ENCODE measurements at regions not wholly inside any gene's neighbourhood (a gene's known extent, or its start where the extent isn't known, plus 50 kb on each side); places are given as distances from the start of the nearest gene placed in this dataset.
"Not testable (repeated sequence)": the region's sequence is repeated elsewhere in the genome, so short reads cannot be mapped to it uniquely, and the experiment has no call there.

DNA sequence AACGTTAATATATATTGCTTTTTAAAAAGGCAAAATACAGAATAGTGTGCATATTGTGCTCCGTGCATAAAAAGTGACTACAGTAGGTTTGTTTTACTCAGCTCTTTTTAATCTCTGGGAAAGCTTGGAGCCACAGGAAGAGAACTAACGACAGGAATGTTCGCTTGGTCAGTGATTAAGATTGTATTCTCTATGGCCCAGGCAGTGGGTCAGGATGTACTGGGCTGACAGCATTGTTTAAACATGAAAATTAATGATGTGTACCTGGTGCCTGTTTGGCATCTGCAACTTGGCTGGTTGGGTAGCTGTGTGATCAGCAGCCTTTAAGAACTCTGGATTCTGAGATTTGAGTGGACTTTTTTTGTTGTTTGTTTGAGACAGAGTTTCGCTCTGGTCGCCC, 85.3 kb downstream of the SPATA31A6 start:
- H3K27ac ChIP-seq (ENCODE audit: insufficient read depth, low read depth, low read length); CTCF ChIA-PET; H3K4me2 ChIP-seq (ENCODE audit: insufficient read depth, low read length); BruUV-seq (replicated peaks); H3K9ac ChIP-seq (replicated peaks; ENCODE audit: extremely low read depth, insufficient read depth, low read length); POLR2A ChIA-PET; H3K36me3 ChIP-seq (ENCODE audit: control insufficient read depth in 2 of 2, extremely low read depth in 1 of 2, insufficient read depth in 2 of 2, low read length in 2 of 2); H4K20me1 ChIP-seq (replicated peaks; ENCODE audit: control insufficient read depth, extremely low read depth, insufficient read depth, low read length); H3K27me3 ChIP-seq (ENCODE audit: control insufficient read depth in 2 of 2, insufficient read depth in 2 of 2, low read length in 2 of 2); H3K9me3 ChIP-seq (replicated peaks; ENCODE audit: control insufficient read depth, insufficient read depth, low read length); FAIRE-seq; H3K79me2 ChIP-seq (ENCODE audit: control insufficient read depth, insufficient read depth, low read length); H3K4me1 ChIP-seq (ENCODE audit: control insufficient read depth, extremely low read depth, insufficient read depth, low read length); dilution Hi-C loops (cut with MboI; ENCODE audit: extremely low pct_ligation_motif_present, low sequenced_read_pairs); intact Hi-C loops (cut with micrococcal nuclease); H3K4me3 ChIP-seq (replicated peaks in 1 of 3; ENCODE audit: insufficient read depth in 1 of 3, low read depth in 1 of 3, low read length in 3 of 3); H3K9me1 ChIP-seq (replicated peaks; ENCODE audit: control insufficient read depth, extremely low read depth, insufficient read depth, low read length): not testable (repeated sequence)
- peak; percentile 91 for DNase-seq (ENCODE audit: low read depth, low spot score)
- H2AFZ ChIP-seq (ENCODE audit: low read depth, low read length) = peak overlapping the region; percentile 2

- H3K9me3 ChIP-seq (replicated peaks; ENCODE audit: control insufficient read depth, insufficient read depth, low read length); dilution Hi-C loops (cut with MboI; ENCODE audit: extremely low pct_ligation_motif_present, low sequenced_read_pairs); H3K9ac ChIP-seq (replicated peaks; ENCODE audit: extremely low read depth, insufficient read depth, low read length); H3K36me3 ChIP-seq (ENCODE audit: control insufficient read depth in 2 of 2, extremely low read depth in 1 of 2, insufficient read depth in 2 of 2, low read length in 2 of 2); H3K4me1 ChIP-seq (ENCODE audit: control insufficient read depth, extremely low read depth, insufficient read depth, low read length); H3K79me2 ChIP-seq (ENCODE audit: control insufficient read depth, insufficient read depth, low read length); H3K4me2 ChIP-seq (ENCODE audit: insufficient read depth, low read length); H2AFZ ChIP-seq (ENCODE audit: low read depth, low read length); intact Hi-C loops (cut with micrococcal nuclease); POLR2A ChIA-PET; DNase-seq (ENCODE audit: low read depth, low spot score); H3K27ac ChIP-seq (ENCODE audit: insufficient read depth, low read depth, low read length); H3K27me3 ChIP-seq (ENCODE audit: control insufficient read depth in 2 of 2, insufficient read depth in 2 of 2, low read length in 2 of 2); FAIRE-seq; H3K9me1 ChIP-seq (replicated peaks; ENCODE audit: control insufficient read depth, extremely low read depth, insufficient read depth, low read length); CTCF ChIA-PET; BruUV-seq (replicated peaks); H4K20me1 ChIP-seq (replicated peaks; ENCODE audit: control insufficient read depth, extremely low read depth, insufficient read depth, low read length); H3K4me3 ChIP-seq (replicated peaks in 1 of 3; ENCODE audit: insufficient read depth in 1 of 3, low read depth in 1 of 3, low read length in 3 of 3): not testable (repeated sequence)
Measured at GRCh38 chr9:42269171-42269570, 85.7 kb downstream of the SPATA31A6 start.

DNA sequence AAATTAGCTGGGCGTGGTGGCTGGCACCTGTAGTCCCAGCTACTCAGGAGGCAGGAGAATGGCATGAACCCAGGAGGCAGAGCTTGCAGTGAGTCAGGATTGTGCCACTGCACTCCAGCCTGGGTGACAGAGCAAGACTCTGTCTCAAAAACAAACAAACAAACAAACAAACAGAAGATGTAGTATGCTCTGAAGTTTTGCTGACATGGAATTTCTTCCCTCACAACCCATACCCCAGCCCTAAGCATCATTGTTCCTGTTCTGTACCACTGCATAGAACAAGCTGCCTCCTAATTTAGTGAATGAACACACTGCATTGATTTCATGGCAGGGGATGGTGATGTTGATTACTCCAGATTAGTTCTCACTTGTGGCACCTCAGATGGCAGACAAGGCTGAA, 89.7 kb downstream of the SPATA31A6 start:
- POLR2A ChIA-PET; dilution Hi-C loops (cut with MboI; ENCODE audit: extremely low pct_ligation_motif_present, low sequenced_read_pairs); H3K9ac ChIP-seq (replicated peaks; ENCODE audit: extremely low read depth, insufficient read depth, low read length); H3K4me1 ChIP-seq (ENCODE audit: control insufficient read depth, extremely low read depth, insufficient read depth, low read length); H3K4me2 ChIP-seq (ENCODE audit: insufficient read depth, low read length); H3K9me3 ChIP-seq (replicated peaks; ENCODE audit: control insufficient read depth, insufficient read depth, low read length); FAIRE-seq; H3K9me1 ChIP-seq (replicated peaks; ENCODE audit: control insufficient read depth, extremely low read depth, insufficient read depth, low read length); intact Hi-C loops (cut with micrococcal nuclease); H4K20me1 ChIP-seq (replicated peaks; ENCODE audit: control insufficient read depth, extremely low read depth, insufficient read depth, low read length); H3K36me3 ChIP-seq (ENCODE audit: control insufficient read depth in 2 of 2, extremely low read depth in 1 of 2, insufficient read depth in 2 of 2, low read length in 2 of 2); H3K27ac ChIP-seq (ENCODE audit: insufficient read depth, low read depth, low read length); BruUV-seq (replicated peaks); H2AFZ ChIP-seq (ENCODE audit: low read depth, low read length); CTCF ChIA-PET; H3K79me2 ChIP-seq (ENCODE audit: control insufficient read depth, insufficient read depth, low read length); H3K4me3 ChIP-seq (replicated peaks in 1 of 3; ENCODE audit: insufficient read depth in 1 of 3, low read depth in 1 of 3, low read length in 3 of 3); H3K27me3 ChIP-seq (ENCODE audit: control insufficient read depth in 2 of 2, insufficient read depth in 2 of 2, low read length in 2 of 2); DNase-seq (ENCODE audit: low read depth, low spot score): not testable (repeated sequence)
